ENCODE measurements at regions not wholly inside any gene's neighbourhood (a gene's known extent, or its start where the extent isn't known, plus 50 kb on each side); places are given as distances from the start of the nearest gene placed in this dataset.

DNA sequence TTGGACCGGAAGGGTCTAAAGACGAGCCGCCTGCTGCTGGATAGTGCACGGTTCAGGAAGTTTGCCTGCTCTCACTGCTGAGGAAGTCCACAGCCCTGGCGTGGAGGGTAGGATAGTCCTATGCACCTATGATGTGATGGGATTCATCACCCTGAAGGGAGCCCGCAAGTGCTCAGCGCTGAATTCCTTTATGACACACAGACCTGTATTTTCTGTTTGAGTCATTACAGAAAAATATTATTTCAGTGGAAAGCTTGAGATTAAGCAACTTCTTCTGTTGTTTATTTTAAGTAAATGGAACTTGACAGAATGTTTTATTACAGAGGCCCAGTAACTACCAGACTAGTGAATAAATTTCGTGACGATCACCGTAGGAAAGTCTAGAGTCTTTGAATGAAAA, 123.2 kb downstream of the TRIML1 start:
- TF ChIP-seq POLR2AphosphoS5 (IDR thresholded peaks at IDR 0.05): no peak
- TF ChIP-seq, protein P1, sequence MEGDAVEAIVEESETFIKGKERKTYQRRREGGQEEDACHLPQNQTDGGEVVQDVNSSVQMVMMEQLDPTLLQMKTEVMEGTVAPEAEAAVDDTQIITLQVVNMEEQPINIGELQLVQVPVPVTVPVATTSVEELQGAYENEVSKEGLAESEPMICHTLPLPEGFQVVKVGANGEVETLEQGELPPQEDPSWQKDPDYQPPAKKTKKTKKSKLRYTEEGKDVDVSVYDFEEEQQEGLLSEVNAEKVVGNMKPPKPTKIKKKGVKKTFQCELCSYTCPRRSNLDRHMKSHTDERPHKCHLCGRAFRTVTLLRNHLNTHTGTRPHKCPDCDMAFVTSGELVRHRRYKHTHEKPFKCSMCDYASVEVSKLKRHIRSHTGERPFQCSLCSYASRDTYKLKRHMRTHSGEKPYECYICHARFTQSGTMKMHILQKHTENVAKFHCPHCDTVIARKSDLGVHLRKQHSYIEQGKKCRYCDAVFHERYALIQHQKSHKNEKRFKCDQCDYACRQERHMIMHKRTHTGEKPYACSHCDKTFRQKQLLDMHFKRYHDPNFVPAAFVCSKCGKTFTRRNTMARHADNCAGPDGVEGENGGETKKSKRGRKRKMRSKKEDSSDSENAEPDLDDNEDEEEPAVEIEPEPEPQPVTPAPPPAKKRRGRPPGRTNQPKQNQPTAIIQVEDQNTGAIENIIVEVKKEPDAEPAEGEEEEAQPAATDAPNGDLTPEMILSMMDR (IDR thresholded peaks at IDR 0.05): no peak
